ENCODE measurements at regions not wholly inside any gene's neighbourhood (a gene's known extent, or its start where the extent isn't known, plus 50 kb on each side); places are given as distances from the start of the nearest gene placed in this dataset.

DNA sequence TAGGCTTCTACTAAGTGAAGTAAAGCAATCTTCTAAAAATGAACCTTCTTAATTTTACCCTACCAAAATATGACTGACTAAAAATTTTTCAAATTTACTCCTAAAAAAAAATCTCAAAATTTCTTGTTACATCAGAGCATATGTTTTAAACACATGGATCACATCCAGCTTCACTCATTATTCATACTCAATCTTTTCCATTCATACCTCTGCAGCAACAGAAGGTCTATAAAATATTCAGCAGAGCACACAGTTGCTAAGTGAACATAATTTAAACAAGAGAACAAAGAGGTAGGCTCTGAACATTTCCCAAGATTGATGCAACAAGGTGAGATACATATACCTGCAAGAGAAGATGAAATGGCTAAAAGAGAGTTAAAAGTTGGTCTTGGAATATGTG is 213.9 kb downstream of the SOD2 start:
- no peak for DNase-seq (ENCODE audit: low read depth)

DNA sequence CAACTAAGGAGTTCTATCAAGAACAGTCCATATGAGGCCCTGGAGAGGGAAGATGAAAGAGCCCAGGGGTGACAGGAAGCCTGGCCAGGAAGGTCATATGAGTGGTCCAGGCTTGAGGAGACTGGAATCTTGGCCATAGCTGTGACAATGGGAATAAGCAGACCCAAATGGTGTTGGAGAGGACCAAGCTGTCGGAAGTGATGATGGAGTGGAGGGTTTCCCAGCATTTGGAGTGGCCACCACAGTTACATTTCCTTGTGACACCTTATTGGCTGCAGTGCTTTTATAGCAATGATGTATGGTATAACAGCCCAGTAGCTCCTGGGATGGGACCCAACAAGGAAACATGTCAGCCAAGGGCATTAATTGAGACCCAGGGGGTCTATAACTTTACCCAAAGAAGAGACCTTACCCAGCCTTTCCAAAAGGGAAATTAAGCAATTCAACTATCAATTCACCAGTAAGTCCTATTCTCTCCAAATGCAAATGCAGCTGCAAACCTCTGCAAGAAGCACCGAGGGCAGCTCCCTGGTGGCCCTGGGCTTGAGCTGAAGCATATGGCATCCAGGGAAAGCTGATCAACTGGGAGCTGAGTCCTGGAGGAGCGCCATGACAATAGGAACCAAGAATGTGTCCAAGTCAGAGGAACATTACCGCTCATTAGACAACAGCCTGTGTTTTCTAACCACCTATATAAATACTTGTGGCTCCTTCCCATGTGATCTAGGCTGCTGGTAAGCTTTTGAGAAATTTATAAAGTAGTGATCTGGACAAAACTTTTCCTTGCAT is 219.4 kb downstream of the SOD2 start:
- no peak for DNase-seq (ENCODE audit: low read depth)

DNA sequence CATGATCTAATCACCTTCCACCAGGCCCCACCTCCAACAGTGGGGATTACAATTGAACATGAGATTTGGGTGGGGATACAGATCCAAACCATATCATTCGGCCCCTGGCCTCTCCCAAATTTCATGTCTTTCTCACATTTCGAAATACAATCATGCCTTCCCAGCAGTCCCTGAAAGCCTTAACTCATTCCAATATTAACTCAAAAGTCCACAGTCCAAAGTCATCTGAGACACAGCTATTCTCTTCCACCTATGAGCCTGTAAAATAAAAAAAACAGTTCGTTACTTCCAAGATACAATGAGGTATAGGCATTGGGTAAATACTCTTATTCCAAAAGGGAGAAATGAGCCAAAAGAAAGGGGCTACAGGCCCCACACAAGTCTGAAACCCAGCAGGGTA is 222.6 kb downstream of the SOD2 start:
- no peak for DNase-seq (ENCODE audit: low read depth)

- no peak for DNase-seq (ENCODE audit: low read depth)
These were observed 223.6 kb downstream of the SOD2 start for GRCh38 chr6:159469443-159469842.

- DNase-seq (ENCODE audit: low read depth), result no peak
These were observed 224.0 kb downstream of the SOD2 start for GRCh38 chr6:159468994-159469393.

GRCh38 chr6:159467473-159468041 is 225.5 kb downstream of the SOD2 start:
- no peak for DNase-seq (ENCODE audit: low read depth)

DNA sequence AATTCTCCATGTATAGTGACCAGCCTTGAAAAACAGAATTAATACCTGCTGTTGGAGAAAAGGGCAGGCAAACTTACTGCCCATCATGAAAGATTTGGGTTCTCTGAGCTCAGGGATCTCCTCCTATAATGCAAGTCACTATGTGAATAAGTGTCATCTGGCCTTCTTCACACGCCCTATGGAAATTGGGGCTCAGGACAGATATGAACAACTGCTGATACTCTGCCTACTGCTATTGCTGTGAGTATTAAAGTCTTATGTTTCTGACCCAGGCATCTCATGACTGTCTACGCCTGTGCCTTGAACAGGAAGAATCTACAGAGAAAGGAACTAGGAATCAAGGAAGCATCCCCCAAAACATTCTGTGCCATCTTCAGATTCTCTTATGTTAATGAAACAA is 226.1 kb downstream of the SOD2 start:
- DNase-seq (ENCODE audit: low read depth), result no peak

DNA sequence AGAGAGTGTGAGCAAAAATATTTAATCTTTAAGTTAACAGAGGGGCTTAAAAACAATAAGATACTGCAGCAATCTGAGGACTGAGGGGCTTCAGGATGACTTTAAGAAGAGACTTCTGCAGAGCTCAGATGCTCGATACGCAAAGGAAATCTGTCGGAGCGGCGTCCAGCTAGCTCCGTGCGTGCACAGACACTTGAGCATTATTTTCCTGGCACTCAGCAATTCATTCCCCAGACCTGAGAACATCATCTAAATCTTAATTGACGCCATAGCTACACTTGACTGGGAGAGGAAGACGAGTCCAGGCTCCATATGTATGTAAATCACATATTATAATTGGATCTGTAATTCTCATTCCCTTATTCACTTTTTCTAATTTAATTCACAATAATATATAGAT is 228.2 kb downstream of the SOD2 start:
- DNase-seq (ENCODE audit: low read depth), result no peak

DNA sequence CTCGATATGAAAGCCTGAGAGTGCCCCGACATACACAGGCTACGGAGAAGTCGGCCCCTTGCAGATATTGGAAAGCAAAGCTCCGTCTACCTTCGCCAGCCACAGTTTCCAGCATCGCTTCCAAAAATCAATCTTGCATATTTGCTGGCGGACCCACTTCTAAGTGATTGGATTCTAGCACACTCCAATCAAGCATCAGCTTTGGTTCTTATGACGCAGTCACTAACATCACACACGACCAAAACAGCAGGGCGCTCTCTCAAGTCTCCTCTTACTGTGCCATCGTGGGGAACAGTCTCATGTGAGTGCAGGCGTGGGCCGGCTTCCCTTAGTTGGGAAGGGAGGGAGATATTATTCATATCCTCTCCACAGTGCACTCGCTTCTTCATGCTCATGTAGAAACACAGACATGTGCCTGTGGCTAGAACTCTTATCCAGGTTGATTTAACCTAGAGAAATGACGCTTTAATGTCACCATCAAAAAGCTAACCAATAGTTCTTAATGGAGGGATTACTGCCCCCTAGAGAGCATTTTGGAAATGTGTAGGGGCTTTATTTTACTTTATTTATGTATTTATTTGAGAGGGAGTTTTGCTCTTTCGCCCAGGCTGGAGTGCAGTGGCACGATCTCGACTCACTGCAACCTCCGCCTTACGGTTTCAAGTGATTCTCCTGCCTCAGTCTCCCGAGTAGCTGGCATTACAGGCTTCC is 229.8 kb downstream of the SOD2 start:
- DNase-seq (ENCODE audit: low read depth), result no peak

DNA sequence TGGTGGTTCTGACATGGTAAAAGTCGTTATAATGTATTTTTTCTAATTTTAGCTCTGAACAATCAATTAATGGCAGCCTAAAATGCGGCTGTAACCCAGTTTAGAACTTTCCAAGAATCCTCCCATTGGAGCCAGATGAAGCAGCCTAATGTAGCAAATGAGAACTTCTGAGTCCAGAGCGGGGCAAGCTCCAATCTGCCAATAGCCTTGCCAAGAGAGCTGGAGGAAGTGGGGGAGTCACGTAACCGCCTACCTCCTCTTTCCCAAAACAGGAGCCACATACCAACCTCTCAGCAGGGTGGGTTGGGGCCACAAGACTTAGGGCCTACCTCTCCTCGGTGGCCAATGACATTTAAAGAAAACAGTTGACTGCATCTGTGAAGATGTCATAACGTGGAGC is 230.6 kb downstream of the SOD2 start:
- no peak for DNase-seq (ENCODE audit: low read depth)

- no peak for DNase-seq (ENCODE audit: low read depth)
These were observed 231.0 kb downstream of the SOD2 start for GRCh38 chr6:159461998-159462397.

GRCh38 chr6:159461266-159461665 is 231.8 kb downstream of the SOD2 start:
- no peak for DNase-seq (ENCODE audit: low read depth)

- no peak for DNase-seq (ENCODE audit: low read depth)
These were observed 232.6 kb downstream of the SOD2 start for GRCh38 chr6:159460476-159460875.

DNA sequence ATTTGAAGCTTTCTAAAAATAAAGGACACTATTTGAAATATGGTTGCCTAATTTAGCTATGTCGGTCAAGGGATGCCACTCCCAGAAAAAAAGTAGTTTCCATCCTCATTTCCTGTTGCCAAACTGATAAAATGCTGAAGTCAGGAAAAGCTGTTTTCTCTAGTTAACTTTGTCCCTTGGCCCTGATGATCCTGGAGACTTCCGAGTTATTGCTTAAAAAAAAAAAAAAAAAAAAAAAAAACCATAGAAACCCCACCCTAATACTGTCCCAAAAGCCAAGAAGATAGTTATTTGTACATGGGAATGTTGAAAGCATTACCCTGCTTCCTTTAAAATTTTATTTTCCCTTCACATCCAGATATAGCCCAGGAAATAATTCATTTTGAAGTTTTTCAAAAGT is 236.7 kb downstream of the SOD2 start:
- DNase-seq (ENCODE audit: low read depth), result no peak

- DNase-seq (ENCODE audit: low read depth), result no peak
These were observed 237.3 kb downstream of the SOD2 start for GRCh38 chr6:159455700-159456274.

- no peak for DNase-seq (ENCODE audit: low read depth)
These were observed 242.1 kb downstream of the SOD2 start for GRCh38 chr6:159450815-159451465.

DNA sequence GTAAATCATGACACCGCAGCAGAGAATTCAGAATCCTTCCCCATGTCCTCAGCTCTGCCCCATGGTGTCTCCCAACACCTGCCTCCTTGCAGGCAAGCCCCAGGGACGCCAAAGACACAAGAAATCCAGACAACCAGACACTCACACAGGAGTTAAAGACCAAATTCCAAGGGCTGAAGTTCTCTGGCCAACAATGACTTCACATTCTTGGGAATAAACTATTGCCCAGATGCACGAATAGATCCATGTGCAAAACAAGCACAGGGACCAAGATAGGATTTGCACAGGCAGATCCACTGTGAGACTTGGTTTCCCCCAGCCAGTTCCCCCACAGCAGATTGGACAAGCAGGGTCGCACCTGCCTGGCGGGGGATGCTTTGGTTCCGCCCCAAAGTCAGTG is 246.7 kb downstream of the SOD2 start:
- DNase-seq (ENCODE audit: low read depth), result no peak

DNA sequence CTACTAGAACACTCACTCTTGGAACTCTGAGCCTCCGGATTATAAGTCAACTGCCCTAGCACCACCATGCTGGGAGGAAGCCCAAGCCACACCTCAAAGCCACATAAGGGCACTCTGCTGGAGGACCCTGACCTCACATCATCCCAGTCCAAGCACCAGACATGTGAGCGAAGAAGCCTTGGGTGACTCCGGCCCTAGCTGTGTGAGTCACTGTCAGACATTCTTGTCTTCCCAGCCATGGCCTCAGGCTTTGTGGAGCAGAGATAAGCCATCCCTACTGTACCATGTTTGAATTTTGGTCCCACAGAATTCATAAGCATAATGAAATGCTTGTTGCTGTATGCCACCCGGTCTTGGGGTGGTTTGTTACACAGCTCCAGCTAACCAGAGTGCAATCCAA is 247.7 kb downstream of the SOD2 start:
- no peak for DNase-seq (ENCODE audit: low read depth)

DNA sequence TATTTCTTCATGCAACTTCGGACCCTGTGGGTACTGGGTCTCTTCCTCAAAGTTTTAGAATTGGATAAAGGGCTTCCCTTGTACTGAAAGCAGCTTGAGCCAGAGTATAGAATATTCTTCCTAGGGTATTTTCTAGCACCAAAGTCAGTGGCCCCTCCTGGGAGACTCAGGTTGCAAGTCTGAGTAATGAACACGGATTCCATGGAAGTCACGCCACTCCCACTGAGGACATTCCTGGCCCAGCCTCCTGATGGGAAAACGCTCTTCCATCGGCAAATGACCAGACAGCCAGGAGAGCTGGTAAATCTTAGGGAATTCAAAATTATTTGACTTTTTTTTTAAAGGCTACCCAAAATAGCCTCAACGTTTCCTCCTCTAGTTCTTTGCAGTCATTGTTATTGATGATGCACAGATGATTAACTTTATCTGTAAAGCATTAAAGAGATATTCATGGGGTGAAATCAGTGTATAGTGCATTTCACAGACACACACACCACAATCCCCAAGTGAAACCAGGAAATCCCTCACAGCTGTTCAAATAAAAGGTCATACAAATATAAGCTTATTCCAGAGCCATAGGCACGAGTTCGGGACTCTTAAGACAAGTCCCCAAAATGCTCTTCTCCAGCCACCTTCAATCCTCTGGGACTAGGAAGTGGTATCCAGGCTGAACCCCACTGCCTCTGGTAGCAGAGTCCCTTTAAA is 248.8 kb downstream of the SOD2 start:
- DNase-seq (ENCODE audit: low read depth), result no peak

DNA sequence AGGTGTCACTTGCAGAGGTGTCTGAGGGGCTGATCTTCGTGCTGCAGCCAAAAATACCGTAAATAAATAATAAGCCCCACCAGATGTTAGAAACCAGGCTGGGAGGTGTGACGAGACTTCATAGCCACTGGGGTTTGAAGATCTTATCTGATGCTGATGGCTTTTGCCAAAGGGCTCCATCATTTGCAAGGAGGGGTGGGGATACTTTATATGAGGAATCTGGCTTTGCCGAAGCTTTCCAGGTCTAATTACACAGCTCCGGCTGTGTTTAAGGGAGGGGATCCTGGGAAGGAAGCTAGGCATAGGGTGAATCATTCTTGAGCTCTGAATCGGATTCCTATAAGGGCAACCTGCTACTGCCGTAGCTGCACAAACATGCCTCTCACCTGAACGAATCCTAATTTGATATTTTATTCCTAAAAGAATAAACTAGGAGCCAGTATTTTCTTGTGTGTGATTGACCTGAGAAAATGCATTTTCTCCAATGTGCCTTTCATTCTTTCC is 249.6 kb downstream of the SOD2 start:
- DNase-seq (ENCODE audit: low read depth), result no peak

GRCh38 chr6:159441704-159441981 is 251.4 kb downstream of the SOD2 start:
- DNase-seq (ENCODE audit: low read depth), result no peak
